Loucy (cell line): ENCODE measurements at regions not wholly inside any gene's neighbourhood (a gene's known extent, or its start where the extent isn't known, plus 50 kb on each side); places are given as distances from the start of the nearest gene placed in this dataset.

Experiments
- H2AFZ ChIP-seq: fragments of 200-600 bp; sonication (generic); 2 replicates; pipeline ENCODE4 v1.6.0; 2016; ENCODE audit warnings: antibody characterized with exemption, mild to moderate bottlenecking, low read length, moderate library complexity
- H3F3A ChIP-seq: fragments of 200-600 bp; 2 replicates; pipeline ENCODE4 v1.6.0; 2016; ENCODE audit warnings: antibody characterized with exemption, low read depth, mild to moderate bottlenecking
- H3K27me3 ChIP-seq: fragments of 200-600 bp; sonication (generic); 2 replicates; pipeline ENCODE4 v1.6.1; 2014; ENCODE audit warnings: low read length, mild to moderate bottlenecking; ENCODE audit not compliant: insufficient read depth, poor library complexity, severe bottlenecking
- H3K36me3 ChIP-seq: fragments of 200-600 bp; sonication (generic); 2 replicates; pipeline ENCODE4 v1.6.1; 2016; ENCODE audit warnings: low read length; ENCODE audit not compliant: insufficient read depth
- H3K4me1 ChIP-seq: fragments of 200-600 bp; sonication (generic); 2 replicates; pipeline ENCODE4 v1.5.1; 2014; ENCODE audit warnings: low read length, mild to moderate bottlenecking; ENCODE audit not compliant: insufficient read depth, poor library complexity, severe bottlenecking
- H3K4me2 ChIP-seq: fragments of 200-600 bp; sonication (generic); 2 replicates; pipeline ENCODE4 v1.6.0; 2014; ENCODE audit warnings: antibody characterized with exemption, low read length, low read depth, mild to moderate bottlenecking; ENCODE audit not compliant: poor library complexity, severe bottlenecking
- H3K4me3 ChIP-seq: fragments of 200-600 bp; sonication (generic); 2 replicates; pipeline ENCODE4 v1.5.1; 2014; ENCODE audit warnings: low read length, mild to moderate bottlenecking, mixed read lengths; ENCODE audit not compliant: poor library complexity, severe bottlenecking
- H3K79me2 ChIP-seq: fragments of 200-600 bp; sonication (generic); 2 replicates; pipeline ENCODE4 v1.6.1; 2014; ENCODE audit warnings: low read length; ENCODE audit not compliant: insufficient read depth
- H3K9ac ChIP-seq: fragments of 200-600 bp; sonication (generic); 2 replicates; pipeline ENCODE4 v1.6.0; 2014; ENCODE audit warnings: mild to moderate bottlenecking, low read depth, low read length, moderate library complexity; ENCODE audit not compliant: poor library complexity, severe bottlenecking
- H3K9me2 ChIP-seq: fragments of 200-600 bp; sonication (generic); replicated peaks from 2 replicates; pipeline ENCODE4 v1.6.1; 2016; ENCODE audit warnings: low read depth, low read length, mixed read lengths
- H3K9me3 ChIP-seq: fragments of 200-600 bp; sonication (generic); 2 replicates; pipeline ENCODE4 v1.6.1; 2014; ENCODE audit warnings: mild to moderate bottlenecking, antibody characterized with exemption, low read length, low read depth; ENCODE audit not compliant: insufficient read depth
- H4K20me1 ChIP-seq: fragments of 200-600 bp; sonication (generic); 2 replicates; pipeline ENCODE4 v1.6.0; 2014; ENCODE audit warnings: antibody characterized with exemption, low read length, mild to moderate bottlenecking; ENCODE audit not compliant: insufficient read depth, poor library complexity, severe bottlenecking
- CTCF ChIP-seq: fragments of 200-600 bp; sonication (generic); conservative IDR thresholded peaks from 2 replicates; pipeline ENCODE4 v1.5.1; 2014; ENCODE audit warnings: mild to moderate bottlenecking, antibody characterized with exemption, low read length
- EZH2phosphoT487 ChIP-seq: fragments of 200-600 bp; IDR thresholded peaks from 2 replicates; pipeline ENCODE4 v1.6.1; 2018; ENCODE audit warnings: antibody characterized with exemption, mild to moderate bottlenecking, moderate library complexity, borderline replicate concordance

- Histone ChIP-seq H3K79me2 (no peaks in the 10 kb centered on the region), H4K20me1 (no peaks in the 10 kb centered on the region), H3K4me2 (no peak overlapping the region), H3K9me3 (no peaks in the 10 kb centered on the region), H3K27me3 (no peaks in the 10 kb centered on the region), H3K36me3 (no peaks in the 10 kb centered on the region), H2AFZ (no peak overlapping the region), H3K9ac (no peak overlapping the region), H3F3A (no peaks in the 10 kb centered on the region), H3K4me1 (no peaks in the 10 kb centered on the region), H3K9me2 (no peaks in the 10 kb centered on the region), H3K4me3 (no peak overlapping the region)
- TF ChIP-seq EZH2phosphoT487 (no peak), CTCF (no peak)
Measured at GRCh38 chr15:62486041-62486440, 321.0 kb upstream of the C2CD4B start.

GRCh38 chr15:62488387-62488786 is 323.3 kb upstream of the C2CD4B start:
- Histone ChIP-seq H4K20me1 (no peaks in the 10 kb centered on the region), H3K9me2 (no peaks in the 10 kb centered on the region), H3F3A (no peaks in the 10 kb centered on the region), H3K4me1 (no peaks in the 10 kb centered on the region), H3K9me3 (no peaks in the 10 kb centered on the region), H3K4me3 (no peak overlapping the region), H3K79me2 (no peaks in the 10 kb centered on the region), H3K27me3 (no peaks in the 10 kb centered on the region), H3K36me3 (no peaks in the 10 kb centered on the region), H3K9ac (no peak overlapping the region), H3K4me2 (no peak overlapping the region), H2AFZ (no peak overlapping the region)
- no peak for TF ChIP-seq CTCF
- no peak for TF ChIP-seq EZH2phosphoT487

GRCh38 chr15:62491642-62492041 is 326.6 kb upstream of the C2CD4B start:
- no peaks in the 10 kb centered on the region for H3K36me3 ChIP-seq
- H3K79me2 ChIP-seq: no peaks in the 10 kb centered on the region
- H2AFZ ChIP-seq: no peak overlapping the region
- H3K9me2 ChIP-seq: no peaks in the 10 kb centered on the region
- H3K4me1 ChIP-seq: no peaks in the 10 kb centered on the region
- no peak overlapping the region for H3K4me3 ChIP-seq
- no peak overlapping the region for H3K4me2 ChIP-seq
- no peaks in the 10 kb centered on the region for H3K27me3 ChIP-seq
- H4K20me1 ChIP-seq: no peaks in the 10 kb centered on the region
- H3K9me3 ChIP-seq: no peaks in the 10 kb centered on the region
- H3F3A ChIP-seq: no peaks in the 10 kb centered on the region
- TF ChIP-seq EZH2phosphoT487 (no peak), CTCF (no peak)
- H3K9ac ChIP-seq: no peak overlapping the region
